Colonic mucosa (tissue), 4 donors: ENCODE measurements at regions not wholly inside any gene's neighbourhood (a gene's known extent, or its start where the extent isn't known, plus 50 kb on each side); places are given as distances from the start of the nearest gene placed in this dataset.

Experiments used
- DNase-seq: peaks from one replicate; pipeline ENCODE4 v3.0.0-alpha.2; 2020
- H3K27ac ChIP-seq: fragments of 200-600 bp; one replicate; pipeline ENCODE4 v1.8.0; 2021
- H3K27me3 ChIP-seq: fragments of 200-600 bp; one replicate; pipeline ENCODE4 v1.8.0; 2021
- H3K36me3 ChIP-seq: fragments of 200-600 bp; one replicate; pipeline ENCODE4 v1.8.0; 2021
- H3K4me1 ChIP-seq: fragments of 200-600 bp; one replicate; pipeline ENCODE4 v1.8.0; 2021; ENCODE audit warnings: mild to moderate bottlenecking
- H3K4me3 ChIP-seq: fragments of 200-600 bp; one replicate; pipeline ENCODE4 v1.8.0; 2021
- H3K9ac ChIP-seq, 2 donors: one replicate each; pipeline ENCODE4 v1.7.0; 2013; ENCODE audit warnings: control low read depth in 2 of 2, low read depth in 2 of 2, low read length in 2 of 2
- H3K9me3 ChIP-seq: fragments of 200-600 bp; one replicate; pipeline ENCODE4 v1.8.0; 2021
- CTCF ChIP-seq: fragments of 200-600 bp; IDR thresholded peaks from one replicate; pipeline ENCODE4 v1.8.0; 2022; ENCODE audit warnings: antibody characterized with exemption, mild to moderate bottlenecking
- intact Hi-C: fragments of 100-400 bp; cut with DNase I; formaldehyde crosslinking; loops from one replicate; pipeline ENCODE4 v1.14.1; 2022
- donor health status: healthy.
- donor health status: DM: no; HTN: no; CAD: no.
- donor health status: DM: no; HTN: no; CAD: no.

DNA sequence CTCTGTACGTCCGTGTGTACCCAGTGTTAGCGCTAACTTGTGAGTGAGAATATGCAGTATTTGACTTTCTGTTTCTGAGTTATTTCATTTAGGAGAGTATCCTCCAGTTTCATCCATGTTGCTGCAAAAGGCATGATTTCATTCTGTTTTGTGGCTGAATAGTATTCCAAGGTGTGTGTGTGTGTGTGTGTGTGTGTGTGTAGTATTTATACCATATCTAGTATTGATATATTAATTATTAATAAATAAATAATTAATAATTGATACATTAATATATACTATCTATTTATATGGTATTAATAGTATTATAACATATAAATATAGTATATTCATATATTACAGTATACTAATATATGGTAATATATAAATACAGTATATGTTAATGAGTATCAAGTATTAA is 101.8 kb upstream of the CCND2 start:
- H3K27ac ChIP-seq = no peak overlapping the region
- DNase-seq = no peak
- H3K27me3 ChIP-seq = no peaks in the 10 kb centered on the region
- no peak for TF ChIP-seq CTCF
- H3K36me3 ChIP-seq = no peaks in the 10 kb centered on the region
- H3K9me3 ChIP-seq = no peaks in the 10 kb centered on the region
- no peaks in the 10 kb centered on the region for H3K4me1 ChIP-seq
- no peak overlapping the region for H3K4me3 ChIP-seq
- intact Hi-C loops = loop anchor here (10.0 kb wide), 1 partner anchor 73 kb away; no protein-coding TSS in a partner anchor
- H3K9ac ChIP-seq = no peak overlapping the region

DNA sequence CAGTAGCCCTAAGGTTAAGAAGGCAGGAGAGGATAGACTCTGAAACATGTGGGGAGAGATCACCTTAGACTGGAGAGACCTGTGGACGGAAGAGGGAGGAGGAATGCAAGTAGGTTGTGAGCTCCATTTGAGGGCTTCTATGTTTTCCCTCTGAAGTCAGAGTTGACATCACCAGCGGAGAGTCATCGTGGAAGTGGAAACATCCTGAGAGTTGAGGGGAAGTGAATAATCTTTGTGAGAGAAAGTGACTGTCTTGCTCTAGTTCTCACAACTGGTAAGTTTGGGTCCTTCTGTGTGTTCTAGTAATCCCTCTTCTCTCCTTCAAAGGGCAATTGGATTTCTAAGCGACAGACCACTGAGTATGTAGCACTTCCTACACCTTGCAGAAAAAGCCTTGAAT is 103.6 kb upstream of the CCND2 start:
- intact Hi-C loops = loop anchor here (10.0 kb wide), 1 partner anchor 75 kb away; no protein-coding TSS in a partner anchor
- Histone ChIP-seq H3K4me3 (no peak overlapping the region), H3K27me3 (no peaks in the 10 kb centered on the region), H3K9me3 (no peaks in the 10 kb centered on the region), H3K9ac (no peak overlapping the region), H3K27ac (no peak overlapping the region), H3K36me3 (no peaks in the 10 kb centered on the region), H3K4me1 (no peaks in the 10 kb centered on the region)
- no peak for DNase-seq
- no peak for TF ChIP-seq CTCF

DNA sequence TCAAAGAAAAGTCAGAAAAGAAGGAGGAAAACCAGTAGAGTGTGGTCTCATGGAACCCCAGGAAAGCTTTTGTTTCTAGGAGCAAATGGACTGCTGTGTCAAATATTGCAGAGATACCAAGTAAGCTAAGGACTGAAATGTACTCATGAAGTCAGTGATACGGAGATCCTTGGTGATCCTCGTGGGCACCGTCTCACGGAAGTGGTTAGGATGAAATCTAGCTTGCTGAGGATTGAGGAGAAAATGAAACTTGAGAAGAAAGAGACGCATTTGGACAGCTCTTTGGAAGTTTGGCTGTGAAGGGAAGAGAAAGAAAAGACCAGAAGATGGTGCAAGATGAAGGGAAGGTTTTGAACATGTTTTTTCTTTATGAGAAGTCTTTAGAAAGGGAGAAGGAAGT is 104.0 kb upstream of the CCND2 start:
- TF ChIP-seq CTCF = no peak
- no peaks in the 10 kb centered on the region for H3K9me3 ChIP-seq
- no peak overlapping the region for H3K27ac ChIP-seq
- H3K27me3 ChIP-seq = no peaks in the 10 kb centered on the region
- H3K9ac ChIP-seq = no peak overlapping the region
- H3K4me3 ChIP-seq = no peak overlapping the region
- H3K4me1 ChIP-seq = no peaks in the 10 kb centered on the region
- intact Hi-C loops = no loop called here
- DNase-seq = no peak
- H3K36me3 ChIP-seq = no peaks in the 10 kb centered on the region

GRCh38 chr12:4168036-4168435 is 105.5 kb upstream of the CCND2 start:
- H3K36me3 ChIP-seq = no peaks in the 10 kb centered on the region
- no peak for TF ChIP-seq CTCF

GRCh38 chr12:4164559-4165558 is 108.7 kb upstream of the CCND2 start:
- peak overlapping the region; percentile 41 for H3K27ac ChIP-seq
- TF ChIP-seq CTCF = no peak
- H3K4me3 ChIP-seq = peak overlapping the region; percentile 41
- H3K9me3 ChIP-seq = no peaks in the 10 kb centered on the region
- intact Hi-C loops = no loop called here
- no peaks in the 10 kb centered on the region for H3K27me3 ChIP-seq
- peak; percentile 50 for DNase-seq
- no peaks in the 10 kb centered on the region for H3K4me1 ChIP-seq
- peak overlapping the region; percentile 1 to 66 for H3K9ac ChIP-seq
- no peaks in the 10 kb centered on the region for H3K36me3 ChIP-seq

More at GRCh38 chr12:4168036-4168435, 105.5 kb upstream of the CCND2 start:
- Histone ChIP-seq H3K4me3 (no peak overlapping the region), H3K9me3 (no peaks in the 10 kb centered on the region), H3K27ac (no peak overlapping the region), H3K9ac (no peak overlapping the region), H3K4me1 (no peaks in the 10 kb centered on the region), H3K27me3 (no peaks in the 10 kb centered on the region)
- DNase-seq = no peak
- intact Hi-C loops = no loop called here
